Activated CD8-positive, alpha-beta T cell treated with anti-CD3 and anti-CD28 coated beads for 36 hours (primary cell): ENCODE measurements at regions not wholly inside any gene's neighbourhood (a gene's known extent, or its start where the extent isn't known, plus 50 kb on each side); places are given as distances from the start of the nearest gene placed in this dataset.

Experiments
- ATAC-seq: fragments of 200-7000 bp; cut with Tn5 transposase; one replicate; pipeline ENCODE4 v1.10.0; 2021; ENCODE audit warnings: mild to moderate bottlenecking, moderate library complexity
- CTCF ChIA-PET: fragments of 350-600 bp; sonication (Branson Sonifier 250); formaldehyde crosslinking; loops from one replicate; lab custom pipeline; 2021; ENCODE audit warnings: antibody characterized with exemption; lab: Charles Lee
- POLR2A ChIA-PET: fragments of 350-600 bp; sonication (Branson Sonifier 250); formaldehyde crosslinking; loops from one replicate; lab custom pipeline; 2021; ENCODE audit warnings: antibody characterized with exemption; lab: Charles Lee
- DNase-seq: peaks from one replicate; pipeline ENCODE4 v3.0.0-alpha.2; 2020
- H3K27ac Mint-ChIP-seq: one replicate; pipeline ENCODE4 v1.8.0; 2021; ENCODE audit warnings: mild to moderate bottlenecking, mixed read lengths
- H3K27me3 Mint-ChIP-seq: one replicate; pipeline ENCODE4 v1.8.0; 2021; ENCODE audit warnings: mixed read lengths
- H3K36me3 Mint-ChIP-seq: one replicate; pipeline ENCODE4 v1.8.0; 2021; ENCODE audit warnings: low read depth, mixed read lengths
- H3K4me1 Mint-ChIP-seq: one replicate; pipeline ENCODE4 v1.8.0; 2021; ENCODE audit warnings: low read depth, mixed read lengths
- H3K4me3 Mint-ChIP-seq: one replicate; pipeline ENCODE4 v1.8.0; 2021; ENCODE audit warnings: mild to moderate bottlenecking, moderate library complexity, mixed read lengths
- H3K9me3 Mint-ChIP-seq: one replicate; pipeline ENCODE4 v1.8.0; 2021; ENCODE audit warnings: mixed read lengths
- CTCF ChIP-seq: fragments of 200-600 bp; IDR thresholded peaks from one replicate; pipeline ENCODE4 v1.8.0; 2022; ENCODE audit warnings: antibody characterized with exemption, mild to moderate bottlenecking
- intact Hi-C: fragments of 100-400 bp; cut with micrococcal nuclease; formaldehyde crosslinking; loops from one replicate; pipeline ENCODE4 v1.10.0; 2022

GRCh38 chr10:61065051-61065450 is 121.1 kb upstream of the RHOBTB1 start:
- intact Hi-C loops = no loop called here
- Mint-ChIP-seq H3K4me1 (no peaks in the 10 kb centered on the region), H3K4me3 (no peak overlapping the region), H3K36me3 (no peaks in the 10 kb centered on the region), H3K27me3 (no peaks in the 10 kb centered on the region), H3K9me3 (no peaks in the 10 kb centered on the region), H3K27ac (no peak overlapping the region)
- TF ChIP-seq CTCF = no peak
- CTCF ChIA-PET = no interaction called here
- DNase-seq (no peak), ATAC-seq (no peak)
- POLR2A ChIA-PET = no interaction called here

GRCh38 chr10:61064356-61064755 is 120.4 kb upstream of the RHOBTB1 start:
- no peaks in the 10 kb centered on the region for H3K9me3 Mint-ChIP-seq
- POLR2A ChIA-PET = no interaction called here

GRCh38 chr10:61063901-61064300 is 119.9 kb upstream of the RHOBTB1 start:
- H3K27me3 Mint-ChIP-seq = no peaks in the 10 kb centered on the region
- ChIA-PET POLR2A (no interaction called here), CTCF (no interaction called here)
- no peaks in the 10 kb centered on the region for H3K9me3 Mint-ChIP-seq
- intact Hi-C loops = no loop called here
- no peak for TF ChIP-seq CTCF
- H3K36me3 Mint-ChIP-seq = no peaks in the 10 kb centered on the region
- no peak overlapping the region for H3K4me3 Mint-ChIP-seq
- no peaks in the 10 kb centered on the region for H3K4me1 Mint-ChIP-seq
- no peak for DNase-seq
- H3K27ac Mint-ChIP-seq = no peak overlapping the region
- ATAC-seq = no peak

More at GRCh38 chr10:61064356-61064755, 120.4 kb upstream of the RHOBTB1 start:
- Mint-ChIP-seq H3K27me3 (no peaks in the 10 kb centered on the region), H3K4me3 (no peak overlapping the region), H3K27ac (no peak overlapping the region), H3K4me1 (no peaks in the 10 kb centered on the region), H3K36me3 (no peaks in the 10 kb centered on the region)
- ATAC-seq = no peak
- DNase-seq = no peak
- CTCF ChIA-PET = no interaction called here
- TF ChIP-seq CTCF = no peak
- intact Hi-C loops = no loop called here

GRCh38 chr10:61063034-61063433 is 119.0 kb upstream of the RHOBTB1 start:
- Mint-ChIP-seq H3K27ac (no peak overlapping the region), H3K36me3 (no peaks in the 10 kb centered on the region), H3K4me1 (no peaks in the 10 kb centered on the region), H3K9me3 (no peaks in the 10 kb centered on the region), H3K27me3 (no peaks in the 10 kb centered on the region), H3K4me3 (no peak overlapping the region)
- POLR2A ChIA-PET = no interaction called here
- DNase-seq (no peak), ATAC-seq (no peak)
- no peak for TF ChIP-seq CTCF
- intact Hi-C loops = no loop called here
- CTCF ChIA-PET = interaction anchor here (0.9 kb wide), 1 partner anchor 15 kb away, joined by 3 read pairs; no protein-coding TSS in a partner anchor

- Mint-ChIP-seq H3K36me3 (no peaks in the 10 kb centered on the region), H3K4me3 (no peak overlapping the region), H3K27ac (no peak overlapping the region), H3K27me3 (no peaks in the 10 kb centered on the region), H3K4me1 (no peaks in the 10 kb centered on the region), H3K9me3 (no peaks in the 10 kb centered on the region)
- no peak for DNase-seq
- ATAC-seq = no peak
- POLR2A ChIA-PET = no interaction called here
- intact Hi-C loops = no loop called here
- no peak for TF ChIP-seq CTCF
- CTCF ChIA-PET = no interaction called here
Observed at GRCh38 chr10:61061923-61062504, 118.0 kb upstream of the RHOBTB1 start.
